Right ventricle myocardium superior (tissue), 1 donor: ENCODE measurements at regions not wholly inside any gene's neighbourhood (a gene's known extent, or its start where the extent isn't known, plus 50 kb on each side); places are given as distances from the start of the nearest gene placed in this dataset.
"Not testable (repeated sequence)": the region's sequence is repeated elsewhere in the genome, so short reads cannot be mapped to it uniquely, and the experiment has no call there.

Source experiments
- ATAC-seq: fragments of 200-7000 bp; cut with Tn5 transposase; one replicate; pipeline ENCODE4 v1.9.1; 2020; ENCODE audit warnings: mild to moderate bottlenecking; ENCODE audit not compliant: poor library complexity
- DNase-seq: peaks from one replicate; pipeline ENCODE4 v3.0.0-alpha.2; 2020
- intact Hi-C: fragments of 100-400 bp; cut with DNase I; formaldehyde crosslinking; loops from one replicate; pipeline ENCODE4 v1.11.2; 2022
- donor health status: DM: no; HTN: yes; CAD: no; lungs with severe emphysema.

GRCh38 chr15:87756072-87756471 is 500.5 kb downstream of the NTRK3 start:
- intact Hi-C loops = no loop called here
- ATAC-seq (no peak), DNase-seq (no peak)

- intact Hi-C loops = no loop called here
- DNase-seq = no peak
- no peak for ATAC-seq
These were observed 501.3 kb downstream of the NTRK3 start for GRCh38 chr15:87755226-87755625.

DNA sequence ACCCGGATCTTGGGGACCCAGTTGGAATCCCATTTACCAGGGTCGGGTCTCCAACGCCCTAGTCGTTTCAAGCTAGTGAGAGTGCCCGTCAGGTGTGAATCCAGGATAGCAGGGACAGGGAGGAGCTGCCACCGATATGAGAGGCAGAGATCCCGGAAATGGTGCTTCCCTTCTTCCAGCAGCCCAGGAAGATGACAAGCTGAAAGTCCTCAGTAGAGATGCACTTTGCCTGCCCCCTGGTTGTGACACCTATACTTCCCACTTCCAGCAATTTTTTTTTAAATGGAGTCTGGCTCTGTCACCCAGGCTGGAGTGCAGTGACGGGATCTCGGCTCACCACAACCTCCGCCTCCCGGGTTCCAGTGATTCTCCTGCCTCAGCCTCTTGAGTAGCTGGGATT is 503.0 kb downstream of the NTRK3 start:
- intact Hi-C loops = no loop called here
- DNase-seq (no peak), ATAC-seq (no peak)

- intact Hi-C loops = no loop called here
- ATAC-seq = peak; percentile 38
- no peak for DNase-seq
These were observed 504.1 kb downstream of the NTRK3 start for GRCh38 chr15:87752250-87752951.

GRCh38 chr15:87748483-87748882 is 508.1 kb downstream of the NTRK3 start:
- DNase-seq = no peak
- ATAC-seq = no peak
- intact Hi-C loops = no loop called here

GRCh38 chr15:87747087-87747486 is 509.5 kb downstream of the NTRK3 start:
- DNase-seq = no peak
- ATAC-seq = no peak
- intact Hi-C loops = no loop called here

- intact Hi-C loops = no loop called here
- ATAC-seq = no peak
- no peak for DNase-seq
These were observed 510.2 kb downstream of the NTRK3 start for GRCh38 chr15:87746333-87746732.

DNA sequence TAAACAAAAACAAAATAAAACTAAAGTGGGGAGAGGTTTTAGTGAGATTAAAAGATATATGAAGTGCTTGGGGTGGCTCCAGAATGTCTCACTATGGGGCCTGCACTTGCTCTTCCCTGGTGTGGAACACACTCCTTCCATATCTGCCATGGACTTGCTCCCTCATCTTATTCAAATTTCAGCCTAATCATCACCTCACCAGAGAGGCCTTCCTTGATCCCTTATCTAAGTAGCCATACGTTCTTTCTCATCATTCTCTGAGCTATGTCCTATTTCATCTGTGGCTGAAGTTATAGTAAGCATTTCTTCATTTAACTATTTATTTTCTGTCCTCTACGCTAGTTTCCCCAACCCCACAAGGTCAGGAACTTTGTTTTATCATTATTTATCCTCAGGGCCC is 511.7 kb downstream of the NTRK3 start:
- DNase-seq = no peak
- no peak for ATAC-seq
- intact Hi-C loops = no loop called here

GRCh38 chr15:87743562-87743961 is 513.0 kb downstream of the NTRK3 start:
- no peak for DNase-seq
- ATAC-seq = no peak
- intact Hi-C loops = no loop called here

GRCh38 chr15:87741350-87741749 is 515.2 kb downstream of the NTRK3 start:
- intact Hi-C loops = no loop called here
- no peak for ATAC-seq
- no peak for DNase-seq

DNA sequence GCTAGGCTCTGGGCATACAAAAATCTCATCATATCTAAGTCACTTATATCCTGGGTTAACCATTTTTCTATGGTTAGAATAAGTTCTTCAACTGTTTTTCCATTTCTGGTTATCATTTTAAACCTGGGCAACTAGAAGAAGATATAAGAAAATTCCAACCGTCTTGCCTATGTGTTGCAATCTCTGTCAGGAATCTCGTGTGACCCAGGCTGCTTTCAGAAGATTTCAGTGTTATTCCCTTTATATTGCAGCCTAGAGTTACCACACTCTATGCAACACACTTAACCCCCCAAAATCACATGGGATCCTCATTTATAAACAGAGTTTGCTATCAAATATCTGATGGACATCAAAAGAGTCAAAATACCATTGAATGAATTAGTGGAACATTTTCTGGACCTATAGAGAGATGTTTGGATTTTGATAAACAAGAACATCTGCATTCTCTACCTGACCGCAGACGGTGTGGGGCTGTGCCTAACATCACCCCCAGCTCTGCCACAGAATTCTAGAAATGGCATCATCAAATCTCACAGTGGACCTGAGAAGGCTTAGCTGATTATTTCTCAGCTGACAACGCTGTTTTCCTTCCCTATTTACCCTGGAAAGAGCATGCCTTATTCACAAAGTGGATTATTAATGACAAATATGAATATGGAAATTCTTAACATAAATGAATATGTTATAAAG is 515.7 kb downstream of the NTRK3 start:
- intact Hi-C loops = no loop called here
- ATAC-seq (no peak), DNase-seq (no peak)

- intact Hi-C loops = no loop called here
- ATAC-seq = no peak
These were observed 516.7 kb downstream of the NTRK3 start for GRCh38 chr15:87739866-87740265.

GRCh38 chr15:87739081-87739480 is 517.5 kb downstream of the NTRK3 start:
- DNase-seq (no peak), ATAC-seq (no peak)
- intact Hi-C loops = no loop called here

More at GRCh38 chr15:87739866-87740265, 516.7 kb downstream of the NTRK3 start:
- DNase-seq = no peak

DNA sequence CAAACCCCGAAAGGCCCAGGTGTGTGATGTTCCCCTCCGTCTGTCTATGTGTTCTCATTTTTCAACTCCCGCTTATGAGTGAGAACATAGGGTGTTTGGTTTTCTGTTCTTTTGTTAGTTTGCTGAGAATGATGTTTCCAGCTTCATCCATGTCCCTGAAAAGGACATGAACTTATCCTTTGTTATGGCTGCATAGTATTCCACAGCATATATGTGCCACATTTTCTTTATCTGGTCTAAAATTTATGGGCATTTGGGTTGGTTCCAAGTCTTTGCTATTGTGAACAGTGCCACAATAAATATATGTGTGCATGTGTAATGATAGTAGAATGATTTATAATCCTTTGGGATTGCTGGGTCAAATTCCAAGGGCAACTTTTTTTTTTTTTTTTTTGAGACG is 519.1 kb downstream of the NTRK3 start:
- intact Hi-C loops, DNase-seq, ATAC-seq: not testable (repeated sequence)

GRCh38 chr15:87736891-87737389 is 519.6 kb downstream of the NTRK3 start:
- DNase-seq = no peak
- no peak for ATAC-seq
- intact Hi-C loops = no loop called here

DNA sequence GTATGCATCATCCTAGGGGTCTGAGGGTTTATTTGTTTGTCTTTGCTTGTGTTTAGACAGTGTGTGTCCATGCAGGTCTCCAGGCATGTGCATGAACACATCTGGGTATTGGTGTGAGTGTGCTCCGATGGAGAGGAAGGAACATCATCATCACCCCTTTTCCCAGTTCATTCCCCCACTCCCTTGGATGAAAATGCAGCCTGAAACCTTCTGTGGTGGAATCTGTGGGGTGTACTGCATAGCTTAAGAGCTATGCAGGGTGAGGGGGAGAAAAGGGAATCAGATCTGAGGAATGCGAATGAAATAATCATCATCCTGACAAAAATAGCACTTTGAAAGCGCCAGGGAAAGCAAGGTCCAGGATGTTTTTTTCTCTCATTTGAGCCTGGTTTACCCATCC is 520.1 kb downstream of the NTRK3 start:
- ATAC-seq = no peak
- intact Hi-C loops = no loop called here

GRCh38 chr15:87735522-87735921 is 521.0 kb downstream of the NTRK3 start:
- no peak for DNase-seq
- ATAC-seq = peak; percentile 20
- intact Hi-C loops = no loop called here

More for the DNA sequence above, 520.1 kb downstream of the NTRK3 start:
- DNase-seq = no peak

DNA sequence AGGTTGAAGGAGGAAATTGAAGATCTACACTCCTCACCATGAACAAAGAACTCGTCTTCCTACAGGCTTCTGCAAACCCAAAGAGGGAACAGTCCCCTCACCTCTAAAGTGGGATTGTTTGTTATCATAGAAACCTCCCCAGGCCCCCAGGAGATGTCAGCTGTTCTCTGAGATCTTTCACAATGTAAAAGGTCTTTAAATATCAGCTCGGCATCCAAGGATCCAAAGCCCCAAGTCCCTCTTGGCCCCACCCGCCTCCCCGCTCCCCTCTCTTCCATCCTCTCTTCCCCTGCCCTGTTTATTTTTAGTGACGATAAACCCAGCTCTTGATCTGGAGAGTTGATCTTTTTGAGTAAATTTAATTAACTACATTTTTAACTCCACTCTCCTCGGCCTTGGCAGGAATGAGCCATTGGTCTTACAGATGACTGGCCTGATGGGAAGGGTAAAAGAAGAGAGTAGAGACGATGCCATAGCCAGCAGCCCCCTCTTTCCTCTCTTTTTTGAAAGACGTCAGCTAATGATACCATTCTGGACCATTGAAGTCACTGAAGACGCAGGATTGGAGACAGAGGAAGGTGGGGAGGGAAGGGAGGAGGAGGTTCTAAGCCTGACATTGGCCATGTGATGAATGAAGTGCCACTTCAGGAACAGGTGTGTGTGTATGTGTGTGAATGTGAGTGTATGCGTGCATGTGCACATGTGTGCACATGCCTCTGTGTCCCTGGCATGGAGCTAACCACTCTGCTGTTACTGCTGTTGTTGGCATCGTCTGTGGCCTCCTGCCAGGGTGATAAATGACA is 521.8 kb downstream of the NTRK3 start:
- DNase-seq (no peak), ATAC-seq (no peak)
- intact Hi-C loops = no loop called here

DNA sequence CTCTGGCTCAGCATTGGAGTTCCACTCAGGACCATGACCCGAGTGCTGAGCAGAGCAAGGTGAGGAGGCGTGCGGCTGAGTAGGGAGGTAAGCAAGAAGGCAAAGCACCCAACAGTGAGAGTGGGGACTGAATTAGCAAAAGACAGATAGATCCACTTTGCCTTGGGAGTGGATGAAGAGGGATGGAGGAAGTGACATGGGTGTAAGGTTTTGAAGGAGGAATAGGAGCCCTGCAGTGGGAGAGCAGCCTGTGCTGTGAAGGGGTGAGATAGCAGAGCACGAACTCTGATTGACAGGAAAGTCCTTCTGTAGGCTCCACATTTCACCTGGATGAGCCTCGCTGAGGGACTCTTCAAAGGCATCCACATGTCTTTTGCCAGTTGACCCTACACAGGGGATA is 522.6 kb downstream of the NTRK3 start:
- DNase-seq (no peak), ATAC-seq (no peak)
- intact Hi-C loops = no loop called here

DNA sequence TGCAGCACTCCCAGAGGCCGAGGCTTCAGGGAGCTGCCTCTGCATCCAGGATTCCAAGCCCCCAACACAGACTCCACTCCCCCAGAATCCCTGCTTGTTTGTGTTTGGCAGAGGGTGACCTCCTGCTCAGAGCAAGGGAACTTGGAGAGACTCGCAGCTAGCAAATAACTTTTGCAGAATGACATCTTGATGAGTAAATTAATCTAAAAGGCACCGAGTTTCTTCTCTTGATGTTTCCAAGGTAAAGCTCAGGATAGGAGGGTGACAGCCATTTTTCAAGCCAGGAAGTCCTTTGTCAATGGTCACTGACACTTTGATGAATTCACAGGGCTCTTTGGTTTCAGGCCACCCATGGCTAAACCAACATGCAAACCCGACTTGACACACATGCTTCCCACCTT is 523.0 kb downstream of the NTRK3 start:
- intact Hi-C loops = no loop called here
- no peak for DNase-seq
- ATAC-seq = no peak
